HCT116 (cell line): ENCODE measurements at regions not wholly inside any gene's neighbourhood (a gene's known extent, or its start where the extent isn't known, plus 50 kb on each side); places are given as distances from the start of the nearest gene placed in this dataset.

Experiments used
- ATAC-seq: fragments of 200-7000 bp; cut with Tn5 transposase; 2 replicates; pipeline ENCODE4 v1.9.1; 2020; ENCODE audit warnings: mild to moderate bottlenecking, moderate library complexity
- BruUV-seq: library from RNA; stranded (reverse); fragments of 400-500 nt; replicated peaks from 2 replicates; lab custom pipeline; 2021; lab: Mats Ljungman, UMichigan
- CTCF ChIA-PET: fragments of 300-600 bp; sonication (Branson Sonifier 250); formaldehyde crosslinking; loops from one replicate; lab custom pipeline; 2021; ENCODE audit warnings: antibody characterized with exemption; lab: Charles Lee
- POLR2A ChIA-PET: fragments of 300-600, 350-600 bp; sonication (Branson Sonifier 250); formaldehyde crosslinking; loops from one replicate; lab custom pipeline; 2021; ENCODE audit warnings: antibody characterized with exemption; lab: Charles Lee
- RAD21 ChIA-PET, 2 experiments: fragments of 300-600 bp; sonication (Branson Sonifier 250); formaldehyde crosslinking; loops; one replicate each; lab custom pipeline; 2023; ENCODE audit warnings: low total read pairs in 2 of 2; ENCODE audit not compliant: uncharacterized antibody in 2 of 2, unreplicated experiment in 2 of 2, low non-redundant PET in 1 of 2; lab: Charles Lee
- DNase-seq: peaks from one replicate; pipeline ENCODE4 v3.0.0-alpha.2; 2010; ENCODE audit warnings: low read depth, low spot score
- H2AFZ ChIP-seq: fragments of 200-600 bp; shearing (Covaris generic), sonication (generic); 2 replicates; pipeline ENCODE4 v1.6.1; 2017; ENCODE audit warnings: low read depth, mixed run types, mixed read lengths, antibody characterized with exemption, low read length; ENCODE audit not compliant: poor library complexity, severe bottlenecking
- H3K27ac ChIP-seq: 2 replicates; pipeline ENCODE4 v1.5.1; 2012; ENCODE audit warnings: low read depth, low read length
- H3K27me3 ChIP-seq: fragments of 200-600 bp; sonication (generic); 2 replicates; pipeline ENCODE4 v1.6.1; 2016; ENCODE audit warnings: mixed run types, low read length, mixed read lengths; ENCODE audit not compliant: insufficient read depth
- H3K36me3 ChIP-seq, 2 experiments: fragments of 200-500 bp in 1 of 2; fragments of 200-600 bp in 1 of 2; sonication (Bioruptor generic) in 1 of 2; sonication (generic) in 1 of 2; 2 replicates each; pipeline versions ENCODE4 v1.5.1 to v1.6.1; 2014 to 2016; ENCODE audit warnings: low read length in 2 of 2, inconsistent platforms in 1 of 2, mixed read lengths in 1 of 2, mixed run types in 1 of 2; ENCODE audit not compliant: insufficient read depth in 2 of 2, control insufficient read depth in 1 of 2
- H3K4me1 ChIP-seq, 2 experiments: fragments of 200-600 bp in 1 of 2; sonication (generic) in 1 of 2; 2 replicates each; pipeline versions ENCODE4 v1.5.1 to v1.6.1; 2012 to 2017; ENCODE audit warnings: low read length in 2 of 2, inconsistent platforms in 1 of 2, mild to moderate bottlenecking in 1 of 2, mixed read lengths in 1 of 2, mixed run types in 1 of 2, moderate library complexity in 1 of 2; ENCODE audit not compliant: insufficient read depth in 2 of 2, control insufficient read depth in 1 of 2
- H3K4me2 ChIP-seq: fragments of 200-600 bp; sonication (generic); 2 replicates; pipeline ENCODE4 v1.6.1; 2017; ENCODE audit warnings: mixed run types, low read length, mixed read lengths
- H3K4me3 ChIP-seq, 2 experiments: fragments of 200-600 bp in 1 of 2; sonication (generic) in 1 of 2; replicated peaks in 1 of 2; 2 replicates each; pipeline ENCODE4 v1.5.1; 2011 to 2016; ENCODE audit warnings: low read length in 2 of 2, control low read depth in 1 of 2, low read depth in 1 of 2, mild to moderate bottlenecking in 1 of 2, mixed read lengths in 1 of 2, mixed run types in 1 of 2
- H3K79me2 ChIP-seq: fragments of 200-600 bp; sonication (generic); 2 replicates; pipeline ENCODE4 v1.6.1; 2017; ENCODE audit warnings: mild to moderate bottlenecking, mixed run types, low read length, moderate library complexity, mixed read lengths; ENCODE audit not compliant: insufficient read depth
- H3K9ac ChIP-seq: fragments of 200-600 bp; sonication (generic); 2 replicates; pipeline ENCODE4 v1.6.1; 2016; ENCODE audit warnings: low read length, mixed read lengths
- H3K9me2 ChIP-seq: fragments of 200-600 bp; sonication (generic), shearing (Covaris generic); 2 replicates; pipeline ENCODE4 v1.6.1; 2017; ENCODE audit warnings: mixed run types, mild to moderate bottlenecking, moderate library complexity; ENCODE audit not compliant: insufficient read depth
- H3K9me3 ChIP-seq, 2 experiments: fragments of 200-500 bp in 1 of 2; fragments of 200-600 bp in 1 of 2; sonication (Bioruptor generic) in 1 of 2; sonication (generic) in 1 of 2; 2 replicates each; pipeline ENCODE4 v1.6.1; 2014 to 2017; ENCODE audit warnings: low read length in 2 of 2, mixed read lengths in 2 of 2, inconsistent platforms in 1 of 2, low read depth in 1 of 2, mild to moderate bottlenecking in 1 of 2, mixed run types in 1 of 2, moderate library complexity in 1 of 2; ENCODE audit not compliant: control insufficient read depth in 1 of 2, insufficient read depth in 1 of 2
- H4K20me1 ChIP-seq: fragments of 200-600 bp; sonication (generic), shearing (Covaris generic); 2 replicates; pipeline ENCODE4 v1.6.1; 2017; ENCODE audit warnings: mixed run types, mild to moderate bottlenecking, moderate library complexity; ENCODE audit not compliant: insufficient read depth
- ATF3 ChIP-seq: IDR thresholded peaks from 2 replicates; pipeline ENCODE4 v1.6.1; 2012
- CBX3 ChIP-seq: IDR thresholded peaks from 2 replicates; pipeline ENCODE4 v1.6.1; 2012; ENCODE audit warnings: low read depth
- CEBPB ChIP-seq: IDR thresholded peaks from 2 replicates; pipeline ENCODE4 v1.6.1; 2012; ENCODE audit warnings: low read depth
- CTCF ChIP-seq, 3 experiments: fragments of 200-600 bp in 1 of 3; sonication (generic) in 1 of 3; IDR thresholded peaks in 2 of 3; conservative IDR thresholded peaks in 1 of 3; 2 replicates each; pipeline ENCODE4 v1.5.1; 2012 to 2017; ENCODE audit warnings: low read depth in 2 of 3, low read length in 2 of 3, antibody characterized with exemption in 1 of 3, borderline replicate concordance in 1 of 3, control low read depth in 1 of 3, mild to moderate bottlenecking in 1 of 3, mixed read lengths in 1 of 3, mixed run types in 1 of 3, moderate library complexity in 1 of 3; ENCODE audit not compliant: insufficient read depth in 1 of 3
- ELF1 ChIP-seq: IDR thresholded peaks from 2 replicates; pipeline ENCODE4 v1.6.1; 2012; ENCODE audit warnings: low read depth, borderline replicate concordance
- EZH2phosphoT487 ChIP-seq: fragments of 200-600 bp; IDR thresholded peaks from 2 replicates; pipeline ENCODE4 v1.6.1; 2018; ENCODE audit warnings: antibody characterized with exemption, borderline replicate concordance
- POLR2A ChIP-seq: IDR thresholded peaks from 2 replicates; pipeline ENCODE4 v1.7.0; 2011; ENCODE audit warnings: borderline replicate concordance; ENCODE audit not compliant: insufficient read depth, insufficient read length; ENCODE audit errors: extremely low read depth
- POLR2AphosphoS5 ChIP-seq: IDR thresholded peaks from 2 replicates; pipeline ENCODE4 v1.6.1; 2011; ENCODE audit warnings: mild to moderate bottlenecking, low read depth, low read length, moderate library complexity
- RAD21 ChIP-seq: IDR thresholded peaks from 2 replicates; pipeline ENCODE4 v1.6.1; 2012; ENCODE audit warnings: low read depth, mild to moderate bottlenecking
- SIN3A ChIP-seq: IDR thresholded peaks from 2 replicates; pipeline ENCODE4 v1.6.1; 2012; ENCODE audit warnings: low read depth
- TCF7L2 ChIP-seq: IDR thresholded peaks from 2 replicates; pipeline ENCODE4 v1.7.0; 2011; ENCODE audit warnings: borderline replicate concordance, inconsistent platforms; ENCODE audit not compliant: insufficient read depth, insufficient read length; ENCODE audit errors: extremely low read depth
- YY1 ChIP-seq: IDR thresholded peaks from 2 replicates; pipeline ENCODE4 v1.6.1; 2011; ENCODE audit warnings: low read length, low read depth, moderate library complexity, mild to moderate bottlenecking; ENCODE audit not compliant: insufficient replicate concordance; ENCODE audit errors: extremely low read depth
- ZFX ChIP-seq: fragments of 450-650 bp; IDR thresholded peaks from 2 replicates; pipeline ENCODE4 v1.6.1; 2017
- ZNF274 ChIP-seq: fragments of 200-500 bp; sonication (Bioruptor generic); IDR thresholded peaks from 2 replicates; pipeline ENCODE4 v1.6.1; 2014; ENCODE audit warnings: mild to moderate bottlenecking, low read depth, low read length, inconsistent platforms
- intact Hi-C: fragments of 100-400 bp; cut with micrococcal nuclease; formaldehyde crosslinking; loops from 2 replicates; pipeline ENCODE4 v1.10.0; 2022
- TF ChIP-seq, protein P1 (sequence below): IDR thresholded peaks from 2 replicates; pipeline ENCODE4 v1.6.1; 2012; ENCODE audit warnings: low read depth
- TF ChIP-seq, protein P2 (sequence below): IDR thresholded peaks from 2 replicates; pipeline ENCODE4 v1.6.1; 2011; ENCODE audit warnings: mild to moderate bottlenecking, low read length, moderate library complexity; ENCODE audit not compliant: insufficient replicate concordance; ENCODE audit errors: extremely low read depth
- TF ChIP-seq, protein P3 (sequence below): IDR thresholded peaks from 2 replicates; pipeline ENCODE4 v1.6.1; 2012

DNA sequence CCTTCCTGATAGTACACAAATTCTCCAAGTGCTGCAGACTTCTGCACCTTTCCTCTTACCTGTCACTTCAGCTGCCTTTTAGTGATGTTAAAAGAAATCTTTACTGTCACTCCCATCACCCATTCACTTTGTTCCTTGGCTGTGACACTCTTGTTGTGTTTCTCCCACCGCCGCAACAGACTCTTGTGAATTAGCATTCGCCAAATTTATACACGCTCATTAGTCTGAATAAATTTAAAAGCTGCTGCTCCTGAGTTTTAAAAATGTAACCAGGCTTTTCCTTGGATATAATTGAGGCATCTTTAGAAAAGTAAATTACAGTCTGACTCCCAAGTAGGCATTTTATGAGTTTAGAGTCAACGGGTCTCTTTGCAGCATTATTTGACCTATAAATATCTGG lies 1197.9 kb downstream of the BCL11B start:
- Histone ChIP-seq H3K27ac (no peak overlapping the region), H3K4me3 (no peak overlapping the region), H3K9me3 (peaks cover 5 to 12% of the 10 kb centered on the region in 2 experiments; a peak in 2 of 4 replicates), H3K4me2 (no peak overlapping the region), H3K4me1 (no peaks in the 10 kb centered on the region), H2AFZ (no peak overlapping the region), H4K20me1 (no peaks in the 10 kb centered on the region), H3K9me2 (no peaks in the 10 kb centered on the region), H3K9ac (no peak overlapping the region), H3K27me3 (no peaks in the 10 kb centered on the region), H3K36me3 (no peaks in the 10 kb centered on the region), H3K79me2 (no peaks in the 10 kb centered on the region)
- RAD21 ChIA-PET = no interaction called here
- no peak for DNase-seq
- BruUV-seq = no TSS peak
- TF ChIP-seq CBX3 (no peak), ZNF274 (no peak), EZH2phosphoT487 (no peak), ELF1 (no peak), CTCF (IDR thresholded peaks at IDR 0.05 in 2 of 3, conservative IDR thresholded peaks at IDR 0.05 in 1 of 3; ENCODE audit: borderline replicate concordance in 1 of 3, insufficient read depth in 1 of 3, low read depth in 2 of 3, low read length in 2 of 3) (no peak), TCF7L2 (no peak), YY1 (no peak), CEBPB (no peak), ZFX (no peak), SIN3A (no peak), POLR2AphosphoS5 (no peak), POLR2A (no peak), ATF3 (no peak), RAD21 (no peak)
- TF ChIP-seq, protein P1, sequence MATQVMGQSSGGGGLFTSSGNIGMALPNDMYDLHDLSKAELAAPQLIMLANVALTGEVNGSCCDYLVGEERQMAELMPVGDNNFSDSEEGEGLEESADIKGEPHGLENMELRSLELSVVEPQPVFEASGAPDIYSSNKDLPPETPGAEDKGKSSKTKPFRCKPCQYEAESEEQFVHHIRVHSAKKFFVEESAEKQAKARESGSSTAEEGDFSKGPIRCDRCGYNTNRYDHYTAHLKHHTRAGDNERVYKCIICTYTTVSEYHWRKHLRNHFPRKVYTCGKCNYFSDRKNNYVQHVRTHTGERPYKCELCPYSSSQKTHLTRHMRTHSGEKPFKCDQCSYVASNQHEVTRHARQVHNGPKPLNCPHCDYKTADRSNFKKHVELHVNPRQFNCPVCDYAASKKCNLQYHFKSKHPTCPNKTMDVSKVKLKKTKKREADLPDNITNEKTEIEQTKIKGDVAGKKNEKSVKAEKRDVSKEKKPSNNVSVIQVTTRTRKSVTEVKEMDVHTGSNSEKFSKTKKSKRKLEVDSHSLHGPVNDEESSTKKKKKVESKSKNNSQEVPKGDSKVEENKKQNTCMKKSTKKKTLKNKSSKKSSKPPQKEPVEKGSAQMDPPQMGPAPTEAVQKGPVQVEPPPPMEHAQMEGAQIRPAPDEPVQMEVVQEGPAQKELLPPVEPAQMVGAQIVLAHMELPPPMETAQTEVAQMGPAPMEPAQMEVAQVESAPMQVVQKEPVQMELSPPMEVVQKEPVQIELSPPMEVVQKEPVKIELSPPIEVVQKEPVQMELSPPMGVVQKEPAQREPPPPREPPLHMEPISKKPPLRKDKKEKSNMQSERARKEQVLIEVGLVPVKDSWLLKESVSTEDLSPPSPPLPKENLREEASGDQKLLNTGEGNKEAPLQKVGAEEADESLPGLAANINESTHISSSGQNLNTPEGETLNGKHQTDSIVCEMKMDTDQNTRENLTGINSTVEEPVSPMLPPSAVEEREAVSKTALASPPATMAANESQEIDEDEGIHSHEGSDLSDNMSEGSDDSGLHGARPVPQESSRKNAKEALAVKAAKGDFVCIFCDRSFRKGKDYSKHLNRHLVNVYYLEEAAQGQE = no peak
- TF ChIP-seq, protein P2, sequence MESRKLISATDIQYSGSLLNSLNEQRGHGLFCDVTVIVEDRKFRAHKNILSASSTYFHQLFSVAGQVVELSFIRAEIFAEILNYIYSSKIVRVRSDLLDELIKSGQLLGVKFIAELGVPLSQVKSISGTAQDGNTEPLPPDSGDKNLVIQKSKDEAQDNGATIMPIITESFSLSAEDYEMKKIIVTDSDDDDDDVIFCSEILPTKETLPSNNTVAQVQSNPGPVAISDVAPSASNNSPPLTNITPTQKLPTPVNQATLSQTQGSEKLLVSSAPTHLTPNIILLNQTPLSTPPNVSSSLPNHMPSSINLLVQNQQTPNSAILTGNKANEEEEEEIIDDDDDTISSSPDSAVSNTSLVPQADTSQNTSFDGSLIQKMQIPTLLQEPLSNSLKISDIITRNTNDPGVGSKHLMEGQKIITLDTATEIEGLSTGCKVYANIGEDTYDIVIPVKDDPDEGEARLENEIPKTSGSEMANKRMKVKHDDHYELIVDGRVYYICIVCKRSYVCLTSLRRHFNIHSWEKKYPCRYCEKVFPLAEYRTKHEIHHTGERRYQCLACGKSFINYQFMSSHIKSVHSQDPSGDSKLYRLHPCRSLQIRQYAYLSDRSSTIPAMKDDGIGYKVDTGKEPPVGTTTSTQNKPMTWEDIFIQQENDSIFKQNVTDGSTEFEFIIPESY = no peak
- TF ChIP-seq, protein P3, sequence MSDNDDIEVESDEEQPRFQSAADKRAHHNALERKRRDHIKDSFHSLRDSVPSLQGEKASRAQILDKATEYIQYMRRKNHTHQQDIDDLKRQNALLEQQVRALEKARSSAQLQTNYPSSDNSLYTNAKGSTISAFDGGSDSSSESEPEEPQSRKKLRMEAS = no peak
- CTCF ChIA-PET = no interaction called here
- no peak for ATAC-seq
- POLR2A ChIA-PET = no interaction called here
- intact Hi-C loops = no loop called here
